Neural cell (in vitro differentiated cells): ENCODE measurements at regions not wholly inside any gene's neighbourhood (a gene's known extent, or its start where the extent isn't known, plus 50 kb on each side); places are given as distances from the start of the nearest gene placed in this dataset.

Source experiments
- H2AFZ ChIP-seq: fragments of 200-600, 300-800 bp; sonication (generic), shearing (Covaris generic); 2 replicates; pipeline ENCODE4 v1.6.0; 2014; ENCODE audit warnings: low read depth, mild to moderate bottlenecking, antibody characterized with exemption, low read length, moderate library complexity
- H3F3A ChIP-seq: fragments of 200-600 bp; shearing (Covaris generic); 2 replicates; pipeline ENCODE4 v1.6.1; 2016; ENCODE audit warnings: mild to moderate bottlenecking, moderate library complexity, mixed read lengths, antibody characterized with exemption, low read length; ENCODE audit not compliant: insufficient read depth, poor library complexity, severe bottlenecking
- H3K27ac ChIP-seq: fragments of 200-600, 300-800 bp; sonication (generic), shearing (Covaris generic); 2 replicates; pipeline ENCODE4 v1.5.1; 2014; ENCODE audit warnings: mild to moderate bottlenecking, low read length, moderate library complexity
- H3K27me3 ChIP-seq: fragments of 300-800, 200-600 bp; sonication (generic), shearing (Covaris generic); 2 replicates; pipeline ENCODE4 v1.6.0; 2014; ENCODE audit warnings: mild to moderate bottlenecking, low read depth, low read length, moderate library complexity; ENCODE audit not compliant: insufficient read depth
- H3K36me3 ChIP-seq: fragments of 300-800, 200-600 bp; sonication (generic), shearing (Covaris generic); 2 replicates; pipeline ENCODE4 v1.5.1; 2014; ENCODE audit warnings: mild to moderate bottlenecking, antibody characterized with exemption, low read length, moderate library complexity; ENCODE audit not compliant: insufficient read depth
- H3K4me2 ChIP-seq: fragments of 300-800, 200-600 bp; sonication (generic), shearing (Covaris generic); 2 replicates; pipeline ENCODE4 v1.6.0; 2014; ENCODE audit warnings: mild to moderate bottlenecking, low read length
- H3K4me3 ChIP-seq: fragments of 300-800, 200-600 bp; sonication (generic), shearing (Covaris generic); 2 replicates; pipeline ENCODE4 v1.5.1; 2014; ENCODE audit warnings: mild to moderate bottlenecking, low read length, moderate library complexity
- H3K79me2 ChIP-seq: fragments of 200-600 bp; shearing (Covaris generic); replicated peaks from 2 replicates; pipeline ENCODE4 v1.6.0; 2014; ENCODE audit warnings: mild to moderate bottlenecking, low read length, moderate library complexity; ENCODE audit not compliant: insufficient read depth
- H3K9ac ChIP-seq: fragments of 300-800, 200-600 bp; sonication (generic), shearing (Covaris generic); 2 replicates; pipeline ENCODE4 v1.6.1; 2016; ENCODE audit warnings: mild to moderate bottlenecking, low read length, mixed read lengths
- H3K9me2 ChIP-seq: fragments of 200-600 bp; shearing (Covaris generic); 2 replicates; pipeline ENCODE4 v1.6.1; 2016; ENCODE audit warnings: mild to moderate bottlenecking, low read length, mixed read lengths; ENCODE audit not compliant: insufficient read depth
- H3K9me3 ChIP-seq: fragments of 200-600, 300-800 bp; sonication (generic), shearing (Covaris generic); 2 replicates; pipeline ENCODE4 v1.6.1; 2016; ENCODE audit warnings: mild to moderate bottlenecking, mixed run types, low read length, moderate library complexity, mixed read lengths
- H4K20me1 ChIP-seq: fragments of 200-600 bp; shearing (Covaris generic); 2 replicates; pipeline ENCODE4 v1.6.1; 2016; ENCODE audit warnings: mild to moderate bottlenecking, mixed run types; ENCODE audit not compliant: insufficient read depth
- CTCF ChIP-seq: fragments of 450-650 bp; IDR thresholded peaks from 2 replicates; pipeline ENCODE4 v1.5.1; 2014; ENCODE audit warnings: antibody characterized with exemption, mild to moderate bottlenecking, moderate library complexity; ENCODE audit not compliant: poor library complexity, severe bottlenecking
- EP300 ChIP-seq: fragments of 450-650 bp; conservative IDR thresholded peaks from 2 replicates; pipeline ENCODE4 v1.6.1; 2014; ENCODE audit warnings: antibody characterized with exemption, mild to moderate bottlenecking, moderate library complexity; ENCODE audit not compliant: poor library complexity, severe bottlenecking
- EZH2 ChIP-seq: fragments of 200-600, 300-800 bp; shearing (Covaris generic), sonication (generic); IDR thresholded peaks from 2 replicates; pipeline ENCODE4 v1.6.1; 2014; ENCODE audit warnings: antibody characterized with exemption, low read length, borderline replicate concordance, mild to moderate bottlenecking; ENCODE audit not compliant: insufficient read depth, poor library complexity, severe bottlenecking
- MXI1 ChIP-seq: fragments of 450-650 bp; conservative IDR thresholded peaks from 2 replicates; pipeline ENCODE4 v1.6.1; 2014; ENCODE audit warnings: antibody characterized with exemption, mild to moderate bottlenecking; ENCODE audit not compliant: poor library complexity, severe bottlenecking
- POLR2AphosphoS5 ChIP-seq: IDR thresholded peaks from 2 replicates; pipeline ENCODE4 v1.6.1; 2012
- RAD21 ChIP-seq: fragments of 450-650 bp; conservative IDR thresholded peaks from 2 replicates; pipeline ENCODE4 v1.6.1; 2014; ENCODE audit warnings: antibody characterized with exemption, mild to moderate bottlenecking, moderate library complexity
- REST ChIP-seq: IDR thresholded peaks from 2 replicates; pipeline ENCODE4 v1.6.1; 2012; ENCODE audit warnings: borderline replicate concordance
- SMC3 ChIP-seq: fragments of 450-650 bp; conservative IDR thresholded peaks from 2 replicates; pipeline ENCODE4 v1.6.1; 2014; ENCODE audit warnings: antibody characterized with exemption, mild to moderate bottlenecking, moderate library complexity; ENCODE audit not compliant: poor library complexity
- TAF1 ChIP-seq: IDR thresholded peaks from 2 replicates; pipeline ENCODE4 v1.6.1; 2012; ENCODE audit warnings: low read depth

- peaks cover 97% of the 10 kb centered on the region for H3K27me3 ChIP-seq
These were observed 132.2 kb downstream of the NKX6-1 start for GRCh38 chr4:84366907-84367306.

GRCh38 chr4:84366161-84366560 lies 132.9 kb downstream of the NKX6-1 start:
- Histone ChIP-seq H3K36me3 (no peaks in the 10 kb centered on the region), H3K9me3 (peaks cover 8% of the 10 kb centered on the region), H3K4me3 (no peak overlapping the region), H3K79me2 (no peaks in the 10 kb centered on the region), H3K9ac (no peak overlapping the region), H4K20me1 (no peaks in the 10 kb centered on the region), H3F3A (no peaks in the 10 kb centered on the region), H3K27me3 (peaks cover 97% of the 10 kb centered on the region), H3K9me2 (no peaks in the 10 kb centered on the region), H2AFZ (no peak overlapping the region), H3K27ac (no peak overlapping the region), H3K4me2 (no peak overlapping the region)
- no peak for TF ChIP-seq RAD21
- no peak for TF ChIP-seq EZH2
- TF ChIP-seq REST: no peak
- no peak for TF ChIP-seq EP300
- no peak for TF ChIP-seq POLR2AphosphoS5
- no peak for TF ChIP-seq CTCF

More at GRCh38 chr4:84366907-84367306, 132.2 kb downstream of the NKX6-1 start:
- no peak for TF ChIP-seq TAF1
- TF ChIP-seq POLR2AphosphoS5: no peak
- TF ChIP-seq RAD21: no peak
- no peak for TF ChIP-seq EP300
- no peak for TF ChIP-seq SMC3
- no peak for TF ChIP-seq CTCF
- TF ChIP-seq MXI1: no peak
- no peak for TF ChIP-seq REST
- TF ChIP-seq EZH2: no peak
- Histone ChIP-seq H3K9me3 (peaks cover under 1% of the 10 kb centered on the region), H3K36me3 (no peaks in the 10 kb centered on the region), H3K79me2 (no peaks in the 10 kb centered on the region), H3F3A (no peaks in the 10 kb centered on the region), H3K4me2 (no peak overlapping the region), H3K9ac (no peak overlapping the region), H3K4me3 (no peak overlapping the region), H3K27ac (no peak overlapping the region), H3K9me2 (no peaks in the 10 kb centered on the region), H4K20me1 (no peaks in the 10 kb centered on the region), H2AFZ (no peak overlapping the region)
